Fibroblast of mammary gland (primary cell): ENCODE measurements at regions not wholly inside any gene's neighbourhood (a gene's known extent, or its start where the extent isn't known, plus 50 kb on each side); places are given as distances from the start of the nearest gene placed in this dataset.

ENCODE experiments used
- DNase-seq: peaks from one replicate; pipeline ENCODE4 v3.0.0-alpha.2; 2010; ENCODE audit warnings: low read depth
- H3K4me3 ChIP-seq: 2 replicates; pipeline ENCODE4 v1.5.1; 2011; ENCODE audit warnings: low read depth, mild to moderate bottlenecking, low read length, moderate library complexity; ENCODE audit not compliant: control insufficient read depth
- CTCF ChIP-seq: conservative IDR thresholded peaks from 2 replicates; pipeline ENCODE4 v1.5.1; 2011; ENCODE audit warnings: low read depth, low read length, inconsistent platforms; ENCODE audit not compliant: control insufficient read depth, insufficient read depth

- H3K4me3 ChIP-seq: no peak overlapping the region
- DNase-seq: no peak
- TF ChIP-seq CTCF: no peak
Observed at GRCh38 chr4:151829309-151829708, 68.5 kb upstream of the GATB start.

GRCh38 chr4:151824656-151825055, 63.8 kb upstream of the GATB start:
- TF ChIP-seq CTCF: no peak
- no peak for DNase-seq
- no peak overlapping the region for H3K4me3 ChIP-seq

GRCh38 chr4:151822331-151822730, 61.5 kb upstream of the GATB start:
- no peak for TF ChIP-seq CTCF
- H3K4me3 ChIP-seq: no peak overlapping the region
- DNase-seq: no peak

- TF ChIP-seq CTCF: no peak
- no peak for DNase-seq
- no peak overlapping the region for H3K4me3 ChIP-seq
Observed at GRCh38 chr4:151820004-151820403, 59.2 kb upstream of the GATB start.

- no peak for DNase-seq
- TF ChIP-seq CTCF: no peak
- H3K4me3 ChIP-seq: no peak overlapping the region
Observed at GRCh38 chr4:151811403-151811802, 50.6 kb upstream of the GATB start.
